Peyer's patch (tissue), 4 donors: ENCODE measurements at regions not wholly inside any gene's neighbourhood (a gene's known extent, or its start where the extent isn't known, plus 50 kb on each side); places are given as distances from the start of the nearest gene placed in this dataset.

ENCODE experiments used
- DNase-seq, 3 donors: peaks; one replicate each; pipeline ENCODE4 v3.0.0-alpha.2; 2017 to 2019
- H3K27ac ChIP-seq, 4 donors: fragments of 200-600 bp; sonication (generic); one replicate each; pipeline ENCODE4 v1.5.1; 2016 to 2019
- H3K27me3 ChIP-seq, 2 donors: fragments of 200-600 bp; sonication (generic); one replicate each; pipeline ENCODE4 v1.5.1; 2019
- H3K36me3 ChIP-seq, 3 donors: fragments of 200-600 bp; sonication (generic); one replicate each; pipeline ENCODE4 v1.5.1; 2016 to 2019
- H3K4me1 ChIP-seq, 4 donors: fragments of 200-600 bp; sonication (generic); one replicate each; pipeline ENCODE4 v1.5.1; 2016 to 2019
- H3K4me3 ChIP-seq, 4 donors: fragments of 200-600 bp; sonication (generic); 1 replicate in 3 of 4; 2 replicates in 1 of 4; pipeline ENCODE4 v1.5.1; 2016 to 2019; ENCODE audit warnings: mild to moderate bottlenecking in 1 of 4
- H3K9me3 ChIP-seq, 4 donors: fragments of 200-600 bp; sonication (generic); one replicate each; pipeline ENCODE4 v1.5.1; 2016 to 2019; ENCODE audit warnings: mild to moderate bottlenecking in 1 of 4
- POLR2A ChIP-seq, 2 donors: fragments of 450-650 bp; IDR thresholded peaks; one replicate each; pipeline ENCODE4 v1.5.1; 2017; ENCODE audit warnings: antibody characterized with exemption in 2 of 2, mild to moderate bottlenecking in 2 of 2, moderate library complexity in 2 of 2
- TF ChIP-seq, protein P1 (sequence below), 6 experiments: fragments of 450-650 bp in 4 of 6; fragments of 200-600 bp in 2 of 6; sonication (generic) in 1 of 6; IDR thresholded peaks; one replicate each; pipeline ENCODE4 v1.5.1; 2017 to 2019; ENCODE audit warnings: antibody characterized with exemption in 6 of 6, mild to moderate bottlenecking in 3 of 6, moderate library complexity in 1 of 6

DNA sequence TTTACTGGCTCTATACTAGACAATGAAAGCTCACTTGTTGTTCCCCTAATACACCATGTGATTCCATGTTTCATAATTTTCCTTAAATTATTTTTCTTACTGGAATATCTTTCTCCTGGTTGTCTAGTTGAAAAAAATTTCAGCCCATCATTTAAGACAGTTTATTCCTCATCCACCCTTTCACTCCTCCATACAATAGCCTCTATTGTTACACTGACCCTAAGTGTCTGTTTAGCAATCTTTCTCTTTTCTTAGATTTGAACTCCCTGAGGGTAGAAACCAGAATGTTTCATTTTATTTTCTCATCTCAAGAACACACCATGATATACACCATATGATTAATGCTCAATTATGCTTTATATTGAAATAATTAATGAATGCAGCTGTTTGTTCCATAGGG is 413.4 kb upstream of the ITGA1 start:
- TF ChIP-seq POLR2A (IDR thresholded peaks at IDR 0.05), result no peak
- TF ChIP-seq, protein P1, sequence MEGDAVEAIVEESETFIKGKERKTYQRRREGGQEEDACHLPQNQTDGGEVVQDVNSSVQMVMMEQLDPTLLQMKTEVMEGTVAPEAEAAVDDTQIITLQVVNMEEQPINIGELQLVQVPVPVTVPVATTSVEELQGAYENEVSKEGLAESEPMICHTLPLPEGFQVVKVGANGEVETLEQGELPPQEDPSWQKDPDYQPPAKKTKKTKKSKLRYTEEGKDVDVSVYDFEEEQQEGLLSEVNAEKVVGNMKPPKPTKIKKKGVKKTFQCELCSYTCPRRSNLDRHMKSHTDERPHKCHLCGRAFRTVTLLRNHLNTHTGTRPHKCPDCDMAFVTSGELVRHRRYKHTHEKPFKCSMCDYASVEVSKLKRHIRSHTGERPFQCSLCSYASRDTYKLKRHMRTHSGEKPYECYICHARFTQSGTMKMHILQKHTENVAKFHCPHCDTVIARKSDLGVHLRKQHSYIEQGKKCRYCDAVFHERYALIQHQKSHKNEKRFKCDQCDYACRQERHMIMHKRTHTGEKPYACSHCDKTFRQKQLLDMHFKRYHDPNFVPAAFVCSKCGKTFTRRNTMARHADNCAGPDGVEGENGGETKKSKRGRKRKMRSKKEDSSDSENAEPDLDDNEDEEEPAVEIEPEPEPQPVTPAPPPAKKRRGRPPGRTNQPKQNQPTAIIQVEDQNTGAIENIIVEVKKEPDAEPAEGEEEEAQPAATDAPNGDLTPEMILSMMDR (IDR thresholded peaks at IDR 0.05), result no peak
- Histone ChIP-seq H3K4me1 (no peaks in the 10 kb centered on the region), H3K36me3 (no peaks in the 10 kb centered on the region), H3K27ac (no peak overlapping the region), H3K4me3 (no peak overlapping the region), H3K27me3 (no peaks in the 10 kb centered on the region), H3K9me3 (no peaks in the 10 kb centered on the region)
- no peak for DNase-seq

DNA sequence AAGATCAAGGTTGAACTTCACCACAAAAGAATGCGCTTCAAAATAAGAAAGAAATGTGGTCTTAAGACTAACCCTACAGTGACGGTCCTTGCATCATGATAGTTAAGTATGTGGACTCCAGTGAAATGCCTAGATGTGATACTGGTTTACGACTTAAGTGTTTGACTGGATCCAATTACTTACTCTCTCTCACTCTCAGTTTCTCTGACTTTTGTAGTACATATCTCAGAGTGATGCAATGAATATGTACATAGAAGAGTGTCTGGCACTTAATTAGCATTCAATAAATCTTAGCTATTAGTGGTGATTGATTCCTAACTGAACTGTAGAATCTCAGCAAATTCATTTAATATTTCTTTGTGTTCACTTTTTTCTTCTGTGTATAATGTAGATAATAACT is 411.7 kb upstream of the ITGA1 start:
- Histone ChIP-seq H3K4me3 (no peak overlapping the region), H3K36me3 (no peaks in the 10 kb centered on the region), H3K27me3 (no peaks in the 10 kb centered on the region), H3K4me1 (no peaks in the 10 kb centered on the region), H3K9me3 (no peaks in the 10 kb centered on the region), H3K27ac (no peak overlapping the region)
- TF ChIP-seq POLR2A (IDR thresholded peaks at IDR 0.05), result no peak
- TF ChIP-seq, protein P1 (IDR thresholded peaks at IDR 0.05), result no peak
- no peak for DNase-seq

DNA sequence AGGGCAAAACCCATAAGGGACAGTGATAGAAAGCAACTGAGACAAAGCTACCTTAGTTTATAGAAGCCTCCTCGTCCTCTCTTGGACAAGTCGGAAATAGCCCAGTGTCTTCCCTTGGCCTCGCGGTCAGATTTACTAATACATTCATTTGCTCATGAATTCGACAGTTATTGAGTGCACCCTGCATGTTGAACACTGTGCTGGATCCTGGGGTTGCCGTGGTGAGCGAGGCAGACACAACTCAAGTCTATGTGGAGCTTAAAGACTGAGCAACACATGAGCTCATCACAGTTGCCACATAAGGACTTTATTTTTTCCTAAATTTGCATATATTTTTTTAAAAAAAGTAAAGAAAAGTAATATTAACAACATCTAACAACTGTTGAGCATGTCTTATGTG is 411.1 kb upstream of the ITGA1 start:
- Histone ChIP-seq H3K36me3 (no peaks in the 10 kb centered on the region), H3K4me3 (no peak overlapping the region), H3K27ac (no peak overlapping the region), H3K27me3 (no peaks in the 10 kb centered on the region), H3K9me3 (no peaks in the 10 kb centered on the region), H3K4me1 (no peaks in the 10 kb centered on the region)
- TF ChIP-seq POLR2A (IDR thresholded peaks at IDR 0.05), result no peak
- TF ChIP-seq, protein P1 (IDR thresholded peaks at IDR 0.05), result no peak
- DNase-seq, result no peak

DNA sequence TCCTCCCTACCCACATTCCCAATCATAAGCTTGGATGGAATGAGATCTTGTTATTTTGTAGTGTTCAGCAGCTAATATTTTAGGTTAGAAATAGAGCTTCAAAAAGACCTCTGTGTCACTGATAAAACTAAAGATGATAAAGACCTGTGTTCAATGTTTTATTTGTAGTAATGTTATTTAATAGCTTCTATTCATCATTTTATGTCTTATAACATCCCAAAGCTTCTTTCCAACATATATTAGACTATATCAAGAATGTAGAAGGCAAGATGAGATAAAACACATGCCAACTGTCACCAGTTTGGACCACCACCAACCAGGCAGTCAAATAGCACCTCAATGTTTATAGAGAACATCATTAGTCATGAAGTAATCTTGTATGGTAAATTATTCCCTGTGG is 409.5 kb upstream of the ITGA1 start:
- TF ChIP-seq, protein P1 (IDR thresholded peaks at IDR 0.05), result no peak
- no peak for TF ChIP-seq POLR2A (IDR thresholded peaks at IDR 0.05)
- H3K27me3 ChIP-seq, result no peaks in the 10 kb centered on the region

DNA sequence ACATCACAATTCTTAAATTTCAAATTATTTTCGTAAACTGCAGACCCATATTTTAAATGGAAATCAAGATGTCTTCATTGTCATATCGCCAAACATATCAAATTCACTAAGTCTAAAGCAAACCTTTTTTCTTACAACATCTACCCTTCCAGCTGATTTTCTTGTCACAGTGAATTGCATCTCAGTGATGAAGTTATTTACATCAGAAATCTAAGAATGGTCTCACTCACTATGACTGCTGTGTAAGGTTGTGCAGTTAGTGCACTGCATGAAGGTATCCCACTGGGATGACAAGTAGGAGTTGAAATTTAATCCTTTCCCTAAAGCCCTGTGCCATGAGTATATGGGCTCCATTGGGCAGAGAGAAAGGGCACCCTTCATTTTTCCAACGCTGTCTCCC is 399.4 kb upstream of the ITGA1 start:
- Histone ChIP-seq H3K27ac (no peak overlapping the region), H3K27me3 (no peaks in the 10 kb centered on the region), H3K4me3 (no peak overlapping the region), H3K4me1 (no peaks in the 10 kb centered on the region), H3K9me3 (no peaks in the 10 kb centered on the region), H3K36me3 (no peaks in the 10 kb centered on the region)
- no peak for DNase-seq
- TF ChIP-seq, protein P1 (IDR thresholded peaks at IDR 0.05), result no peak
- TF ChIP-seq POLR2A (IDR thresholded peaks at IDR 0.05), result no peak

More for the DNA sequence above, 409.5 kb upstream of the ITGA1 start:
- H3K9me3 ChIP-seq, result no peaks in the 10 kb centered on the region
- DNase-seq, result no peak
- no peak overlapping the region for H3K4me3 ChIP-seq
- H3K36me3 ChIP-seq, result no peaks in the 10 kb centered on the region
- H3K4me1 ChIP-seq, result no peaks in the 10 kb centered on the region
- no peak overlapping the region for H3K27ac ChIP-seq

DNA sequence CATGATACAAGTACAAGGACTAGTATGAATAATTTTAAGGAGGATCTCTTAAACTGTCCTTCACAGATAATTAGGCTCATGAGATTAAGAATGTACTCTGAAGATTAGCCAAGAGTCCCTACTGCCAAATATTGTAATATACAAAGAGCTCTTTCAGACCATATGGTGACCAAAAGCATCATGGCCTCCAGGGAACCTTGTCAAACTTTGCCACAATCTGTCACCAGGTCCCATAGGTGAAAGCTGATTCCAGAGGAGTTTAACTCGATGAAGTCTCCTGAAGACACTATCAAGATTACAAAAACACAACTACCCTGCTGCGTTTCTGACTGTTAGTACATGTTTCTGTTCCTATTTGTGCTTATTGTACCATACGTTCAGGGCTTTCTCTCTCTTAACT is 395.4 kb upstream of the ITGA1 start:
- H3K9me3 ChIP-seq, result no peaks in the 10 kb centered on the region
- no peaks in the 10 kb centered on the region for H3K27me3 ChIP-seq
- no peaks in the 10 kb centered on the region for H3K36me3 ChIP-seq
- TF ChIP-seq, protein P1 (IDR thresholded peaks at IDR 0.05), result no peak
- no peak for TF ChIP-seq POLR2A (IDR thresholded peaks at IDR 0.05)
- no peak for DNase-seq
- H3K4me1 ChIP-seq, result no peaks in the 10 kb centered on the region
- H3K27ac ChIP-seq, result no peak overlapping the region
- H3K4me3 ChIP-seq, result no peak overlapping the region
